PC-9 (cell line): ENCODE measurements at regions not wholly inside any gene's neighbourhood (a gene's known extent, or its start where the extent isn't known, plus 50 kb on each side); places are given as distances from the start of the nearest gene placed in this dataset.

Source experiments
- EZH2 ChIP-seq: fragments of 200-600 bp; sonication (generic); IDR thresholded peaks from 2 replicates; pipeline ENCODE4 v1.8.0; 2017; ENCODE audit warnings: antibody characterized with exemption, low read depth
- TF ChIP-seq, protein P1 (sequence below): fragments of 200-600 bp; sonication (generic); conservative IDR thresholded peaks from 2 replicates; pipeline ENCODE4 v1.6.1; 2017; ENCODE audit warnings: mixed run types, antibody characterized with exemption, mild to moderate bottlenecking, moderate library complexity

DNA sequence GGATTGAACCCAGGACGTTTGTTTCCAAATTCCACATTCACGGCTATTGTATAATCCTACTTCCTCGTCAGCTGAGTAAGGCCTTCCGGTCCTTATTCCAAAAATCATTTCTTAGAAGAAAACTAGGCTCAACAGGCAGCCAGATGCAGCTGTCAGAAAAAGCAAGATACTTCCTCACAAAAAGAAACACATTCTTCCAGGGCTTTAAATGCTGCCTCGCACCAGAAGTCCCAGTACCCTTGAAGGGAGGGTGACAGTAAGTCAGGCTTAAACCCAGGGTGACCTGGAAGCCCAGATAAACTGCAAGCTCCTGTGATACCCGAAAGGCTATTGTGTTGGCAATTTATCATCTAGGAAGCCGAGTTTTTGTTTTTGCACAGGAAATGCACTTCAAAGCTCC, 414.0 kb downstream of the NFIB start:
- no peak for TF ChIP-seq EZH2
- TF ChIP-seq, protein P1, sequence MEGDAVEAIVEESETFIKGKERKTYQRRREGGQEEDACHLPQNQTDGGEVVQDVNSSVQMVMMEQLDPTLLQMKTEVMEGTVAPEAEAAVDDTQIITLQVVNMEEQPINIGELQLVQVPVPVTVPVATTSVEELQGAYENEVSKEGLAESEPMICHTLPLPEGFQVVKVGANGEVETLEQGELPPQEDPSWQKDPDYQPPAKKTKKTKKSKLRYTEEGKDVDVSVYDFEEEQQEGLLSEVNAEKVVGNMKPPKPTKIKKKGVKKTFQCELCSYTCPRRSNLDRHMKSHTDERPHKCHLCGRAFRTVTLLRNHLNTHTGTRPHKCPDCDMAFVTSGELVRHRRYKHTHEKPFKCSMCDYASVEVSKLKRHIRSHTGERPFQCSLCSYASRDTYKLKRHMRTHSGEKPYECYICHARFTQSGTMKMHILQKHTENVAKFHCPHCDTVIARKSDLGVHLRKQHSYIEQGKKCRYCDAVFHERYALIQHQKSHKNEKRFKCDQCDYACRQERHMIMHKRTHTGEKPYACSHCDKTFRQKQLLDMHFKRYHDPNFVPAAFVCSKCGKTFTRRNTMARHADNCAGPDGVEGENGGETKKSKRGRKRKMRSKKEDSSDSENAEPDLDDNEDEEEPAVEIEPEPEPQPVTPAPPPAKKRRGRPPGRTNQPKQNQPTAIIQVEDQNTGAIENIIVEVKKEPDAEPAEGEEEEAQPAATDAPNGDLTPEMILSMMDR = no peak
